Common myeloid progenitor, CD34-positive (primary cell): ENCODE measurements at regions not wholly inside any gene's neighbourhood (a gene's known extent, or its start where the extent isn't known, plus 50 kb on each side); places are given as distances from the start of the nearest gene placed in this dataset.

Experiments
- CTCF ChIA-PET: fragments of 350-600 bp; sonication (Branson Sonifier 250); formaldehyde crosslinking; loops from one replicate; lab custom pipeline; 2021; ENCODE audit warnings: antibody characterized with exemption; lab: Charles Lee
- POLR2A ChIA-PET: fragments of 350-600 bp; sonication (Branson Sonifier 250); formaldehyde crosslinking; loops from one replicate; lab custom pipeline; 2021; ENCODE audit warnings: antibody characterized with exemption; lab: Charles Lee
- DNase-seq, 3 donors: peaks; one replicate each; pipeline versions ENCODE4 v3.0.0 to v3.0.0-alpha.2; 2013
- H3K27ac ChIP-seq, 2 experiments: 1 replicate in 1 of 2; 2 replicates in 1 of 2; pipeline ENCODE4 v1.7.0; 2013; ENCODE audit warnings: inconsistent platforms in 2 of 2, low read length in 2 of 2, mild to moderate bottlenecking in 2 of 2, low read depth in 1 of 2, moderate library complexity in 1 of 2; ENCODE audit not compliant: severe bottlenecking in 2 of 2, insufficient read depth in 1 of 2, poor library complexity in 1 of 2
- H3K27me3 ChIP-seq, 5 experiments: replicated peaks in 2 of 5; 1 replicate in 3 of 5; 2 replicates in 2 of 5; pipeline versions ENCODE4 v1.6.1 to v1.7.0; 2013; ENCODE audit warnings: low read length in 4 of 5, mild to moderate bottlenecking in 2 of 5, moderate library complexity in 2 of 5, inconsistent platforms in 1 of 5; ENCODE audit not compliant: insufficient read depth in 5 of 5, control insufficient read depth in 4 of 5
- H3K36me3 ChIP-seq, 4 experiments: 1 replicate in 2 of 4; 2 replicates in 2 of 4; pipeline versions ENCODE4 v1.6.1 to v1.7.0; 2013; ENCODE audit warnings: low read length in 3 of 4, control low read depth in 1 of 4, mild to moderate bottlenecking in 1 of 4; ENCODE audit not compliant: control insufficient read depth in 4 of 4, insufficient read depth in 4 of 4
- H3K4me1 ChIP-seq, 4 experiments: 1 replicate in 3 of 4; 2 replicates in 1 of 4; pipeline versions ENCODE4 v1.6.1 to v1.7.1; 2013; ENCODE audit warnings: low read length in 3 of 4, mild to moderate bottlenecking in 3 of 4, control low read depth in 1 of 4, inconsistent platforms in 1 of 4, moderate library complexity in 1 of 4; ENCODE audit not compliant: control insufficient read depth in 4 of 4, insufficient read depth in 4 of 4; ENCODE audit errors: control extremely low read depth in 1 of 4
- H3K4me3 ChIP-seq, 7 experiments: 1 replicate in 4 of 7; 2 replicates in 3 of 7; pipeline versions ENCODE4 v1.5.1 to v1.7.0; 2013; ENCODE audit warnings: mild to moderate bottlenecking in 7 of 7, low read length in 6 of 7, moderate library complexity in 6 of 7, inconsistent platforms in 2 of 7, low read depth in 2 of 7, control low read depth in 1 of 7; ENCODE audit not compliant: insufficient read depth in 4 of 7, control insufficient read depth in 1 of 7; ENCODE audit errors: extremely low read depth in 1 of 7
- H3K9me3 ChIP-seq, 5 experiments: 1 replicate in 4 of 5; 2 replicates in 1 of 5; pipeline versions ENCODE4 v1.6.1 to v1.7.1; 2013; ENCODE audit warnings: low read length in 4 of 5, mild to moderate bottlenecking in 2 of 5, inconsistent platforms in 1 of 5, low read depth in 1 of 5, moderate library complexity in 1 of 5; ENCODE audit not compliant: control insufficient read depth in 4 of 5, insufficient read depth in 2 of 5; ENCODE audit errors: control extremely low read depth in 1 of 5
- WGBS: methylation state at CpG from one replicate; pipeline ENCODE4 v1.1.5; 2013; ENCODE audit not compliant: insufficient coverage; 5-methylcytosine and 5-hydroxymethylcytosine counted together

GRCh38 chr1:244140420-244140819, 89.3 kb downstream of the ZBTB18 start:
- Histone ChIP-seq H3K4me1 (peaks cover 0 to 16% (median 13%) of the 10 kb centered on the region in 4 experiments), H3K9me3 (no peaks in the 10 kb centered on the region), H3K4me3 (no peak overlapping the region), H3K27ac (no peak overlapping the region), H3K27me3 (no peaks in the 10 kb centered on the region), H3K36me3 (no peaks in the 10 kb centered on the region)
- POLR2A ChIA-PET, result no interaction called here
- CTCF ChIA-PET, result no interaction called here
- WGBS, result no CpG with 5 or more reads among the region's 3 CpGs
- DNase-seq, result no peak

DNA sequence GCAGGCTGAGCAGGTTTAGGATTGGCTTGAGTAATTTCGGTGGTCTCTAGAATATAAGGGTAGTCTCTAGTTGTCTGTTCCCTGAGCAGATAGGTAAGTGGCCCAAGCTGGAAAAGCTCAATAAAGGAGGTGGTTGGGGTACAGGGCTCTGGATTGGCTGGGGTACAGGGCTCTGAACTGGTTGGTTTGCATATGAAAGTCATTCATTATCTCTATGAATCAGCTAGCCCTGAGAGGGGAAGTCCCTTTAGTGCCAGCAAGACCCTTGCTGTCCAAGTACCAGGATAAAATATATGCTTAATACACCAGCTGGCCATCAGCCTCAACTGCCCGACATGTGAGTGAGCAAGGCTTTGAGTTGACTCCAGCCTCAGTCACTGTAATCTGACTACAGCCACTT, 93.0 kb downstream of the ZBTB18 start:
- H3K4me3 ChIP-seq, result no peak overlapping the region
- no peak overlapping the region for H3K27ac ChIP-seq
- WGBS, result 100% methylated on average over 2 of the region's 2 CpGs
- H3K9me3 ChIP-seq, result no peaks in the 10 kb centered on the region
- no peak for DNase-seq
- ChIA-PET POLR2A (no interaction called here), CTCF (interaction anchor here (1.0 kb wide), 1 partner anchor 10 kb away, joined by 3 read pairs; no protein-coding TSS in a partner anchor)
- no peaks in the 10 kb centered on the region for H3K27me3 ChIP-seq
- no peaks in the 10 kb centered on the region for H3K36me3 ChIP-seq
- peaks cover 0 to 7% (median 2%) of the 10 kb centered on the region in 4 experiments for H3K4me1 ChIP-seq

DNA sequence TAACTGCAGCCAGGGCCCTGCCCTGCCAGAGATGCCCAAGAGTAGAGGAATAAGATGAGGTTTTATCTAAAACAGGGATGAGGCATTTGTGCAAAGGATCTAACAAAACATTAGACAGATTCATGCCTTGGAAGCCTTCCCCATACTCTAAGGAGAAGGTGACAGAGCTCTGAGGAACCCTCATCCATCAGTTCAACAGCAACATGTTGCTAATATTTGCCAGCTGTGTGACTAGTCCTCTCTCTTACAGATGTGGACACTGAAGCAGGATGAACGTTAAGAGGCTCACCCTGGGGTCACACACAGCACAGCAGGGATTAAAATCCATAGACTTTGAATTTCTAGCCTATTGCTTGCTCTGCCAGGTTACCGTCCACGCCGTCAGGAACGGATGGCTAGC, 99.0 kb downstream of the ZBTB18 start:
- Histone ChIP-seq H3K9me3 (no peaks in the 10 kb centered on the region), H3K4me1 (peaks cover 0 to 7% (median 2%) of the 10 kb centered on the region in 4 experiments), H3K27me3 (no peaks in the 10 kb centered on the region), H3K27ac (no peak overlapping the region), H3K36me3 (no peaks in the 10 kb centered on the region), H3K4me3 (no peak overlapping the region)
- DNase-seq, result no peak
- POLR2A ChIA-PET, result no interaction called here
- 94% methylated on average over 5 of the region's 5 CpGs for WGBS
- CTCF ChIA-PET, result no interaction called here

GRCh38 chr1:244150665-244151064, 99.6 kb downstream of the ZBTB18 start:
- ChIA-PET POLR2A (no interaction called here), CTCF (no interaction called here)
- Histone ChIP-seq H3K4me1 (peaks cover 0 to 7% (median 2%) of the 10 kb centered on the region in 4 experiments), H3K27me3 (no peaks in the 10 kb centered on the region), H3K36me3 (no peaks in the 10 kb centered on the region), H3K9me3 (no peaks in the 10 kb centered on the region), H3K27ac (no peak overlapping the region), H3K4me3 (no peak overlapping the region)
- no peak for DNase-seq
- 93% methylated on average over 2 of the region's 4 CpGs for WGBS

- CTCF ChIA-PET, result no interaction called here
- DNase-seq, result no peak
- Histone ChIP-seq H3K9me3 (no peaks in the 10 kb centered on the region), H3K4me1 (peaks cover 0 to 7% (median 2%) of the 10 kb centered on the region in 4 experiments), H3K27me3 (no peaks in the 10 kb centered on the region), H3K36me3 (no peaks in the 10 kb centered on the region), H3K4me3 (no peak overlapping the region), H3K27ac (no peak overlapping the region)
- POLR2A ChIA-PET, result no interaction called here
- WGBS, result no CpG with 5 or more reads among the region's 4 CpGs
Measured at GRCh38 chr1:244151537-244151936, 100.5 kb downstream of the ZBTB18 start.

DNA sequence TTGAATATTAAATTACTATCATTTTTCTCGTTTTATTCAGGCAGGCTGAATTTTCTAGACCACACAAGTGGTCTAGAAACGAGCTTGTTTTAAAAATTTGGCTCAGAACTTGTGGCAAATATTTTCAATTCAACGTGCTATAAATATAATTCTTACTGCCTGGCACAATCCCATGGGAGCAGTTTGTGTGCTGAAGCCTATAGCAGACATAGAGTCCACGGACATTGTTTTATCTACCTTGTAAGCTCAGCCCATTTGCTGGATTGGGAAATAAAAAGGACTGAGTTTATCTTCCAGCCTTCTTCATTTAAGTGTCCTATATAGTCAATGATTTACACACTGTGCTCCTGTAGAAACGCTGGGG, 103.4 kb downstream of the ZBTB18 start:
- ChIA-PET CTCF (interaction anchor here (1.1 kb wide), 1 partner anchor 10 kb away, joined by 3 read pairs; no protein-coding TSS in a partner anchor), POLR2A (no interaction called here)
- no peaks in the 10 kb centered on the region for H3K27me3 ChIP-seq
- no peaks in the 10 kb centered on the region for H3K9me3 ChIP-seq
- no peak overlapping the region for H3K4me3 ChIP-seq
- no peak for DNase-seq
- peaks cover 0 to under 1% (median 0%) of the 10 kb centered on the region in 4 experiments for H3K4me1 ChIP-seq
- H3K27ac ChIP-seq, result no peak overlapping the region
- no peaks in the 10 kb centered on the region for H3K36me3 ChIP-seq
- 93% methylated on average over 4 of the region's 5 CpGs for WGBS

DNA sequence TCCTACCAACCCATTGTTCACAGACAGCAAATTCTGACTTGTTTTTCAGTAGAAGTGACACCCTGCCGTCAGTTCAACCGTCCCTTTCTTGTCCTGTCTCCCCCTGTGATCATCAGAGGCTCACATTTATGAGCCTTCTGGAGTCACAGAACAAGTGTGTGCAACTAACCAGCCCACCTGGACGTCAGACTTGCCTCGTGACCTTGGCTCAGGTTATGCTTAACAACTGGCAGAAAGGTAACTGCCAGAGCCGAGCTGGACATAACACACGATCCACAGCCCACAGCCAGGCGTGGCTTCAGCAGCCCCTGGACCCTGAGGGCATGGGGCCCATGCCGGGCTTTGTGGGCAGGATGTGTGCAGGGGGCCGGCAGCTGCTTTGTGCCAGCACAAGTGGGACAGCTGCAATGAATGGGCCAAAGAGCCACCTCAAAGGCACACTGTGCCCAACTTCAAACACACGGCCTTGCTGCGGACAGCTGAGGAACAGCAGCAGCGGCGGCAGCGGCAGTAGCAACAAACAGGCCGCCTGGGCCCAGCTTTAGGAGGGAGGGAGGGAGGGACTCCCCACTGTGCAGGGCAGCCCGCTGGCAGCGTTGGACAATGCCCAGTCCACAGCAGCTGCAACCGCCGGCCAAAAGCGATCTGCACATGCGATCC, 103.9 kb downstream of the ZBTB18 start:
- POLR2A ChIA-PET, result no interaction called here
- 95% methylated on average over 21 of the region's 21 CpGs for WGBS
- H3K36me3 ChIP-seq, result no peaks in the 10 kb centered on the region
- H3K9me3 ChIP-seq, result no peaks in the 10 kb centered on the region
- H3K4me3 ChIP-seq, result no peak overlapping the region
- H3K27ac ChIP-seq, result no peak overlapping the region
- DNase-seq, result no peak
- peaks cover 0 to 5% (median under 1%) of the 10 kb centered on the region in 4 experiments for H3K4me1 ChIP-seq
- no peaks in the 10 kb centered on the region for H3K27me3 ChIP-seq
- CTCF ChIA-PET, result interaction anchor here (1.1 kb wide), 1 partner anchor 11 kb away, joined by 3 read pairs; no protein-coding TSS in a partner anchor
